ENCODE measurements at regions not wholly inside any gene's neighbourhood (a gene's known extent, or its start where the extent isn't known, plus 50 kb on each side); places are given as distances from the start of the nearest gene placed in this dataset.

DNA sequence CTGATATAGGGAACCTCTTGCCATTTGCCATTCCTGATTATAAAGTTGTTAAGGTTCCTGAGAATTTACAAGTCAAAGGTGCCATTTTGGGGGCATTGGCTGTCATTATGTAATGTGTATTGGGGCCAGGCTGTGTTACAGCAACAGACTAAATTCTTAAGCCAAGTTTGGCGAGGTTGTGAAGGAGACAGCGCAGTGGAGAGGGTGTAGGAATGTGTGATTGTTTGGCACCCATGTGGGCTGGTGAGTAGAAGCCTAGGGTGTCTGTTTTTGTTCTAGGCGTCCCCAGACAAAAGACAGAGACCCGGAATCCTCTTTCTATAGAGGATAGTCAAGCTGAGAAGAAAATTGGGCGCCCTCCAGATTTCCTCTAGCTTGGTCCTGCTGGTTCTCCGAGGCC is 2535.3 kb downstream of the PCDH7 start:
- ATAC-seq = no peak
- Mint-ChIP-seq H3K4me1 (no peaks in the 10 kb centered on the region), H3K36me3 (ENCODE audit: low read depth) (no peaks in the 10 kb centered on the region), H3K27ac (no peak overlapping the region), H3K27me3 (no peaks in the 10 kb centered on the region), H3K4me3 (no peak overlapping the region)
- DNase-seq = no peak
- no peaks in the 10 kb centered on the region for H3K9me3 ChIP-seq (ENCODE audit: control insufficient read depth, low read length, poor library complexity, severe bottlenecking)

DNA sequence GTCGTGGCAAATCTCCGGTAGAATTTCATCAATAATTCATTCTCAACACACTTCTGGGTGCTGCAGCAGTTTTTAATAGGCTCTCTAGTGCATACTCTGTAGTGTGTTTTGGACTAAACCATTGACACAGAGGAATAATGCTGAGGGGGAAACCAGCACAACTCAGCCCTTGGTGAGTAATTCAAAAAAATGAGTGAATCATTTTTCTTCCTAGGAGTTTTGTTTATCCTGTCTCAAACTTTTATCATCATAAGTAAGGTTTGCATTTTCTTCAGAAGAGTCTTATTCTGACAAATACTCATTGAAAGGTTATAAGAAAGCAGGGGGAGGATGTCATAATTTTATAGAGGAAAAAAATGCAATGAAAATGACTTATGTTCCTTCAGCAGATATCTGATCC is 2542.7 kb downstream of the PCDH7 start:
- DNase-seq (no peak), ATAC-seq (no peak)
- Mint-ChIP-seq H3K27ac (no peak overlapping the region), H3K4me3 (no peak overlapping the region), H3K27me3 (no peaks in the 10 kb centered on the region), H3K36me3 (ENCODE audit: low read depth) (no peaks in the 10 kb centered on the region), H3K4me1 (no peaks in the 10 kb centered on the region)
- no peaks in the 10 kb centered on the region for H3K9me3 ChIP-seq (ENCODE audit: control insufficient read depth, low read length, poor library complexity, severe bottlenecking)

DNA sequence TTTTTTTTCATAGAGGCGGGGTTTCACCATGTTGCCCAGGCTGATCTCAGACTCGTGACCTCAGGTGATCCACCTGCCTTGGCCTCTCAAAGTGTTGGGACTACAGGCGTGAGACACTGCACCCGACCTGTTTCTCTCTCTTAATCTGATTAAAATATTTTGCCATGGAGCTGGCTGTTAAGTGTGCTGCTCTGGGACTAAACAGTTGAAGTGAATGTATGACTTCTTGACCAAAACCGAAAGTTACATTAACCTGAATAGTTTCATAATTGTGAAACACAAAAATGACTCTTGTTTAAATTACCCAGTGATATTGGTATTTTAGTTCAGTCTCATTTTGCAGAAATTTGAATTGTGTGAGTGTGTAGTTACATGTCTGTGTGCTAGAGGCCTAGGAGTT is 2548.6 kb downstream of the PCDH7 start:
- H3K4me1 Mint-ChIP-seq = no peaks in the 10 kb centered on the region
- no peak for ATAC-seq
- no peaks in the 10 kb centered on the region for H3K9me3 ChIP-seq (ENCODE audit: control insufficient read depth, low read length, poor library complexity, severe bottlenecking)

DNA sequence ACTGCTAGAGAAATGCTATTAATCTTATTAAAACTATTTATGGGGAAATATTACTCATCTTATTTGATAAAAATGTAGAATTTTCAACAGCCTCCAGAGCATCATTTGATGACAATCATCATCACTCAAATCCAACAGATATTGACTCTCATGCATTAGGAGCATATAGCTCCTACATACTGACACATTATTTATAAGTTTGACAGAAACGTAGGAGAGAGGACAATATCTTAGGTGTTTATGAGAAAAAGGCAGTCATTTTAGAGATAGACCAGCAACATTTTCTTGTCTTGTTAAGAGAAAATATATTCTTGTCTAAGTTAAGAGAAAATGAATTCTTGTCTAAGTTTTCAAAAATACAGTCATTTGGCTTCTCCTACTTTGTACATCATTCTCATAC is 2550.2 kb downstream of the PCDH7 start:
- Mint-ChIP-seq H3K4me3 (no peak overlapping the region), H3K27me3 (no peaks in the 10 kb centered on the region), H3K4me1 (no peaks in the 10 kb centered on the region), H3K36me3 (ENCODE audit: low read depth) (no peaks in the 10 kb centered on the region), H3K27ac (no peak overlapping the region)
- DNase-seq = no peak
- H3K9me3 ChIP-seq (ENCODE audit: control insufficient read depth, low read length, poor library complexity, severe bottlenecking) = no peaks in the 10 kb centered on the region
- no peak for ATAC-seq

More for the DNA sequence above, 2548.6 kb downstream of the PCDH7 start:
- DNase-seq = no peak
- Mint-ChIP-seq H3K27me3 (no peaks in the 10 kb centered on the region), H3K27ac (no peak overlapping the region), H3K36me3 (ENCODE audit: low read depth) (no peaks in the 10 kb centered on the region), H3K4me3 (no peak overlapping the region)

DNA sequence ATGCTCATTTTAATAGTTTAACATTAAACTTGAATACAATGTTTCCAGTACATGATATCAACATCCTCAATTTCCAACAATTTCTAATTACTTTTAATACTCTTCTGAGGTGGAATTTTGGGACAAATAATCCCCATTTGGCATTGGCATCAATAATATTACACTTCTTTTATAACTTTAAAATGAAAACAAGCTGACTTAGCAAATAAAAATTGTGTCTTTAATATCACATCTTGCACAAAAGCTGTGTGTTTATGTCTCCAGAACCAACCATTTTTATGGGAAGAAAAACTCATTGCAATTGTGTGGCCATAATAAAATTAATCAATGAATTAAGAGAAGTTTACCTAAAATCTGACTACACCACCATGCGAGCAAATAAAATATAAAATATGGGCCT is 2552.6 kb downstream of the PCDH7 start:
- DNase-seq (no peak), ATAC-seq (no peak)
- Mint-ChIP-seq H3K27ac (no peak overlapping the region), H3K27me3 (no peaks in the 10 kb centered on the region), H3K4me1 (no peaks in the 10 kb centered on the region), H3K36me3 (ENCODE audit: low read depth) (no peaks in the 10 kb centered on the region), H3K4me3 (no peak overlapping the region)
- H3K9me3 ChIP-seq (ENCODE audit: control insufficient read depth, low read length, poor library complexity, severe bottlenecking) = no peaks in the 10 kb centered on the region

DNA sequence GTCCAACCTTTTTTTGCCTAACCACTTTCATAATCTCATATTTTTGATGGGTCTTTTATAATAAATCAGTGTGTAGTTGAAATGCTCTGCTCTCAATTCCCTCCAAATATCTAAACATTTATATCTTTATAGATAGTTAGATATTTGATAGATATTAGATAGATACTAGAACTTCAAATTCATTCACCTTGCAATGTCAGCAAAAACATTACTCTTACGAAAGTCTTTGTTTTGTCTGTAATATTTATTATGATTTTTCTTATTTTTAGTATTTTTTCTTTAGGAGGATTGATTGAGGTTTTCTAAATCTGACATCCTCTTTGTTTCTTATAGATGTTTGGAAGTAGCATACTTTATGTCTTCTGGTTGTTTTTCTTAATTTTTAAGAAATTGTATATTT is 2563.6 kb downstream of the PCDH7 start:
- no peaks in the 10 kb centered on the region for H3K9me3 ChIP-seq (ENCODE audit: control insufficient read depth, low read length, poor library complexity, severe bottlenecking)
- no peaks in the 10 kb centered on the region for H3K4me1 Mint-ChIP-seq
- DNase-seq (no peak), ATAC-seq (no peak)
- H3K27ac Mint-ChIP-seq = no peak overlapping the region
- no peaks in the 10 kb centered on the region for H3K36me3 Mint-ChIP-seq (ENCODE audit: low read depth)
- no peak overlapping the region for H3K4me3 Mint-ChIP-seq
- no peaks in the 10 kb centered on the region for H3K27me3 Mint-ChIP-seq

DNA sequence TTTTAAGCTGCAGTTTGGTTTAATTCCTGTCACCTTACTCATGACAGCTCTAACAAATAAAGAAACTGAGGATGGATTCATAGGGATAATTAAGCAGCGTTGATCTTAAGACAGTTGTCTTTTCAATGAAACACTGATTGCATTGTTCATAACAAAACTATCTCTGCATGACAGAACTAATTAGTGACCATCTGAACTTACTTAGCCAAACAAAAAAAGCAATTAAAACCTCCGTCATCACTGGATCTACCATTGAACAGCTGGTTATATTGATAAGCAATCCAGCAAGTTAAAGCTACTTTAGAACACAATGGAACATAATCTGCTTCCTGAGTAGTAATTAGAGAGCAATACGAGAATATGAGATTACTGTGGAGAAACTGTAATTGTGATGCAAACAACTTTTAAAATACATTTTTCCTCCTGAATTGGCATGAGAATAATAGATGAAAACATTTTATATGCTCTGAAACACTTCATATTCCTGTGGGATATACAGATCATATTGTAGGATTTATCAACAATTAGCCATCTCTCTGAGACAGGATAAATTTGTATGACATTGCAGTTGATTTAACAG is 2576.8 kb downstream of the PCDH7 start:
- Mint-ChIP-seq H3K27ac (no peak overlapping the region), H3K4me1 (no peaks in the 10 kb centered on the region), H3K27me3 (no peaks in the 10 kb centered on the region), H3K36me3 (ENCODE audit: low read depth) (no peaks in the 10 kb centered on the region), H3K4me3 (no peak overlapping the region)
- DNase-seq = no peak
- no peaks in the 10 kb centered on the region for H3K9me3 ChIP-seq (ENCODE audit: control insufficient read depth, low read length, poor library complexity, severe bottlenecking)
- ATAC-seq = no peak

DNA sequence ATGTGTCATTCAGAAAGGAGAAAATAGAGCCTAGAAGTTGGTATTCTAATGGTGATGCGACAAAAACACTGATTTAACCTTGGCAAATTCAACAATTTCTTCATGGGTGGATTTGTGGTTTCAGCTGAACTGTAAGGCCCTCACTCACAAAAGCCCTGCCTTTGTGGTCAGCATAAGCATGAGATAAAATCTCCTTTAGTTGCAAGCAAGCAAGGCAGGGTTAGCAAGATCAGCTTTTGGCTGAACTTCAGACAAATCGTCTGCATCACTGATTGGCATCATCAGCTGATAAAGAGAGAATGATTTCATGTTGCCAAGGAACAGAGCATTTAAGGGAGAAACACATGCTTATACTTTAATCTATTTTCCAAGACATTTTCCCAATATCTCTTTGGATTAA is 2582.2 kb downstream of the PCDH7 start:
- Mint-ChIP-seq H3K4me1 (no peaks in the 10 kb centered on the region), H3K4me3 (no peak overlapping the region), H3K36me3 (ENCODE audit: low read depth) (no peaks in the 10 kb centered on the region), H3K27me3 (no peaks in the 10 kb centered on the region), H3K27ac (no peak overlapping the region)
- no peak for DNase-seq
- ATAC-seq = no peak
- no peaks in the 10 kb centered on the region for H3K9me3 ChIP-seq (ENCODE audit: control insufficient read depth, low read length, poor library complexity, severe bottlenecking)

DNA sequence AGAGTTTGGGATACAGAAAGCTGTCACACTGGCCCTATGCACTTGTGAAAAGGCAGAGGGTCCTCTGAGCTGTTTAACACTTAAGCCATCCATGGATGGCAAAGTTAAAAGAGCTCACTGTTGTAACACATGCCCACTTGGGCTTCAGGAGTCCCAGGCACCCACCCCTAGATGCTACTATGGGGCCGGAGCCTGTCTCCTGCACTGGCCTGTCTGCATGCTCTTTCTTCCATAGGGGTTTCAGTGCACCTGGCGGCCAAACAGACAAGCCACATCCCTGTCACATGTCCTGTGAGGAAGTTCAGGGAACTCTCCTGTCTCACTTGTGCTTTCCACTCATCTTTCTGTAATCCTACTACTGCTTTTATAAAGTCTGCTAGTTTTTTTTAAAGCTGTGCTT is 2586.0 kb downstream of the PCDH7 start:
- Mint-ChIP-seq H3K27me3 (no peaks in the 10 kb centered on the region), H3K4me3 (no peak overlapping the region), H3K36me3 (ENCODE audit: low read depth) (no peaks in the 10 kb centered on the region), H3K27ac (no peak overlapping the region), H3K4me1 (no peaks in the 10 kb centered on the region)
- no peak for ATAC-seq
- no peaks in the 10 kb centered on the region for H3K9me3 ChIP-seq (ENCODE audit: control insufficient read depth, low read length, poor library complexity, severe bottlenecking)
- DNase-seq = no peak

DNA sequence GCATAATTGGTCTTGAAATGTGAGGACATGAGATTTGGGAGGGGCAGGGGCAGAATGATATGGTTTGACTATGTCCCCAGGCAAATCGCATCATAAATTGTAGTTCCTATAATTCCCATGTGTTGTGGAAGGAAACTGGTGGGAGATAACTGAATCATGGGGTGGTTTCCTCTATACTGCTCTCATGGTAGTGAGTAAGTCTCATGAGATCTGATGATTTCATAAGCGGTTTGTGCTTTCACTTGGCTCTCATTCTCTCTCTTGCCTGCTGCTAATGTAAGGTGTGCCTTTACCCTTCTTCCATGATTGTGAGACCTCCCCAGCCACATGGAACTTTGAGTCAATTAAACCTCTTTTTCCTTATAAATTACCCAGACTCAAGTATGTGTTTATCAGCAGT is 2595.9 kb downstream of the PCDH7 start:
- H3K9me3 ChIP-seq (ENCODE audit: control insufficient read depth, low read length, poor library complexity, severe bottlenecking) = no peaks in the 10 kb centered on the region
- Mint-ChIP-seq H3K27ac (no peak overlapping the region), H3K4me1 (no peaks in the 10 kb centered on the region), H3K27me3 (no peaks in the 10 kb centered on the region), H3K4me3 (no peak overlapping the region), H3K36me3 (ENCODE audit: low read depth) (no peaks in the 10 kb centered on the region)
- no peak for DNase-seq
- no peak for ATAC-seq

DNA sequence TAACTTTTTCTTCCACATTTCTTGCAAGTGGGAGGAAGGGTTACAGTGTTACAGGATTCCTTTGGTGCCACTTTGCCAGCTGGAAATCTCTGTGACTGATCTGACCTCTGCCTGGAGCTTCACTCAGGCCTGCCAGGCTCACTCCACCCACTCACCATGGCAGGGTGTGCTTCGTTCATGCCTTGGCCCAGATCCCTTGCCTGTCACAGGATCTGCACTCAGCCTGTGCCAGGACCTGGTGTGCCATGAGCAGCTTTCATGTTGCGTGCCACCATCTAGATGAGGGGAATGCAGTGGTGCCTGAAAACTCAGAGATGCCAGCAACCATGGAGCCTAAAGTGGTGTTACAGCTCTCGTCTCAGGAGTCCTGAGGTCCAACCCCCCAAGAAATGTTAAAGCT is 2596.4 kb downstream of the PCDH7 start:
- H3K27me3 Mint-ChIP-seq = no peaks in the 10 kb centered on the region

DNA sequence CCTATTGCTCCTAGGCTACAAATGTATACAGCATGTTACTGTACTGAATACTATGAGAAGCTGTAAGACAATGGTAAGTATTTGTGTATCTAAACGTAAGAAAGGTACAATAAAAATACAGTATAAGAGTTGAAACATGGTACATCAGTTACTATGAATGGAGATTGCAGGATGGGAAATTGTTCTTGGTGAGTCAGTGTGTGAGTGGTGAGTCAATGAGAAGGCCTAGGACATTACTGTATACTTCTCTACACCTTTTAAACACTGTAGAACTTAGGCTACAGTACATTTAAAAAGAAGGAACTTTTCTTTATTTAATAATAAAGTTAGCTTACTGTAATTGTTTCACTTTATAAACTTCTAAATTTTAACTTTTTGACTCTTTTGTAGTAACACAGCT is 2603.2 kb downstream of the PCDH7 start:
- H3K36me3 Mint-ChIP-seq (ENCODE audit: low read depth) = no peaks in the 10 kb centered on the region
- no peaks in the 10 kb centered on the region for H3K27me3 Mint-ChIP-seq
- H3K27ac Mint-ChIP-seq = no peak overlapping the region
- H3K4me1 Mint-ChIP-seq = no peaks in the 10 kb centered on the region
- ATAC-seq = no peak
- H3K4me3 Mint-ChIP-seq = no peak overlapping the region
- no peak for DNase-seq
- no peaks in the 10 kb centered on the region for H3K9me3 ChIP-seq (ENCODE audit: control insufficient read depth, low read length, poor library complexity, severe bottlenecking)

More for the DNA sequence above, 2596.4 kb downstream of the PCDH7 start:
- Mint-ChIP-seq H3K36me3 (ENCODE audit: low read depth) (no peaks in the 10 kb centered on the region), H3K4me3 (no peak overlapping the region), H3K4me1 (no peaks in the 10 kb centered on the region), H3K27ac (no peak overlapping the region)
- no peak for DNase-seq
- H3K9me3 ChIP-seq (ENCODE audit: control insufficient read depth, low read length, poor library complexity, severe bottlenecking) = no peaks in the 10 kb centered on the region
- no peak for ATAC-seq

DNA sequence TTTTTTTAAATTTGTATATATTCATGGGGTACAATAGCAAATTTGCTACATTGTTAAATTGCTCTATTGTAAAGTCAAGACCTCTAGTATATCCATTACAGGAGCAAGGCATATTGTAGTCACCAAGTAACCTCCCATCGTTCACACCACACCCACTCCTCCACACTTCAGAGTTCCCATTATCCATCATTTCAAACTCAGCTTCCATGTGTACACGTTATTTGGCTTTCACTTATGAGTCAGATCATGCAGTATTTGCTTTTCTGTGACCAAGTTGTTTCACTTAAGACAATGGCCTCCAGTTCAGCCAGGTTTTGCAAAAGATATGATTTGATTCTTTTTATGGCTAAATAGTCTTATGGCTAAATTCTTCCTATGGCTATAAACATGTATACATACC is 2614.2 kb downstream of the PCDH7 start:
- DNase-seq (no peak), ATAC-seq (no peak)
- Mint-ChIP-seq H3K27ac (no peak overlapping the region), H3K4me1 (no peaks in the 10 kb centered on the region), H3K36me3 (ENCODE audit: low read depth) (no peaks in the 10 kb centered on the region), H3K4me3 (no peak overlapping the region), H3K27me3 (no peaks in the 10 kb centered on the region)
- H3K9me3 ChIP-seq (ENCODE audit: control insufficient read depth, low read length, poor library complexity, severe bottlenecking) = no peaks in the 10 kb centered on the region

DNA sequence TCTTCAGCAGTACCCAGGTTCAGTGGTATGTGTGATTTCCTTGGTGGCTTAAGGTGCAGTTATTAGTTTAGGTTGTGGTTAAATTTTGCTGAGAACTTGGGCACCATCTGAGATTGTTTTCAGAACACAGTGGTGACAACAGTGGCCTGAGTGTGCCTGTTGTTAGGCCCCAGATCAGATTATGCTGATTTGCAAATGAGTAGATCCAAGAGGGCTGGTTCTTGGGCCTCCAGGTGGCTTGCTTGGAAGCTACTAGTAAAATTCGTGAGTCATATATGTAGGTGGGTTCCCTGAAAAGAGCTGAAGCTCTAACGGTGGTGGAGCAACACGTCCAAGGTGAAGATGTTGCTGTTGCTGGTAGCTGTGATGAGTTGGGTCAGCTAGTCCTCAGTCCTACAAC is 2619.6 kb downstream of the PCDH7 start:
- Mint-ChIP-seq H3K4me1 (no peaks in the 10 kb centered on the region), H3K27me3 (no peaks in the 10 kb centered on the region), H3K36me3 (ENCODE audit: low read depth) (no peaks in the 10 kb centered on the region), H3K27ac (no peak overlapping the region), H3K4me3 (no peak overlapping the region)
- DNase-seq (no peak), ATAC-seq (no peak)
- H3K9me3 ChIP-seq (ENCODE audit: control insufficient read depth, low read length, poor library complexity, severe bottlenecking) = peaks cover 2% of the 10 kb centered on the region

All from T-helper 17 cell (primary cell).